SH-SY5Y (cell line): ENCODE measurements at regions not wholly inside any gene's neighbourhood (a gene's known extent, or its start where the extent isn't known, plus 50 kb on each side); places are given as distances from the start of the nearest gene placed in this dataset.

Experiments
- GATA2 ChIP-seq: IDR thresholded peaks from 2 replicates; pipeline ENCODE4 v1.6.1; 2011; ENCODE audit warnings: mild to moderate bottlenecking, low read depth, low read length
- GATA3 ChIP-seq: IDR thresholded peaks from 2 replicates; pipeline ENCODE4 v1.6.1; 2011; ENCODE audit warnings: low read depth, mild to moderate bottlenecking, low read length, moderate library complexity

- TF ChIP-seq GATA3 (no peak), GATA2 (no peak)
Observed at GRCh38 chr14:55938249-55938791, 179.9 kb upstream of the PELI2 start.

- TF ChIP-seq GATA3: no peak
- no peak for TF ChIP-seq GATA2
Observed at GRCh38 chr14:55942076-55942654, 176.0 kb upstream of the PELI2 start.

GRCh38 chr14:55942826-55943225 lies 175.4 kb upstream of the PELI2 start:
- no peak for TF ChIP-seq GATA2
- no peak for TF ChIP-seq GATA3

GRCh38 chr14:55944757-55945156 lies 173.5 kb upstream of the PELI2 start:
- TF ChIP-seq GATA3 (no peak), GATA2 (no peak)

- TF ChIP-seq GATA2 (no peak), GATA3 (no peak)
Observed at GRCh38 chr14:55946231-55946630, 172.0 kb upstream of the PELI2 start.

GRCh38 chr14:55948399-55948798 lies 169.8 kb upstream of the PELI2 start:
- TF ChIP-seq GATA2 (no peak), GATA3 (no peak)

GRCh38 chr14:55949708-55950107 lies 168.5 kb upstream of the PELI2 start:
- TF ChIP-seq GATA3 (no peak), GATA2 (no peak)

GRCh38 chr14:55950135-55950534 lies 168.1 kb upstream of the PELI2 start:
- TF ChIP-seq GATA3: no peak
- no peak for TF ChIP-seq GATA2

- no peak for TF ChIP-seq GATA2
Observed at GRCh38 chr14:55951341-55952206, 166.6 kb upstream of the PELI2 start.

- TF ChIP-seq GATA3 (no peak), GATA2 (no peak)
Observed at GRCh38 chr14:55954108-55954507, 164.1 kb upstream of the PELI2 start.

- TF ChIP-seq GATA3 (no peak), GATA2 (no peak)
Observed at GRCh38 chr14:55955175-55955574, 163.0 kb upstream of the PELI2 start.

GRCh38 chr14:55957950-55958349 lies 160.3 kb upstream of the PELI2 start:
- no peak for TF ChIP-seq GATA2
- no peak for TF ChIP-seq GATA3

- TF ChIP-seq GATA2: no peak
- TF ChIP-seq GATA3: no peak
Observed at GRCh38 chr14:55963295-55963694, 154.9 kb upstream of the PELI2 start.

GRCh38 chr14:55964091-55964490 lies 154.1 kb upstream of the PELI2 start:
- TF ChIP-seq GATA3: no peak
- TF ChIP-seq GATA2: no peak

GRCh38 chr14:55964821-55965220 lies 153.4 kb upstream of the PELI2 start:
- TF ChIP-seq GATA2 (no peak), GATA3 (no peak)

GRCh38 chr14:55965851-55966250 lies 152.4 kb upstream of the PELI2 start:
- TF ChIP-seq GATA2 (no peak), GATA3 (no peak)
